ENCODE measurements at regions not wholly inside any gene's neighbourhood (a gene's known extent, or its start where the extent isn't known, plus 50 kb on each side); places are given as distances from the start of the nearest gene placed in this dataset.

DNA sequence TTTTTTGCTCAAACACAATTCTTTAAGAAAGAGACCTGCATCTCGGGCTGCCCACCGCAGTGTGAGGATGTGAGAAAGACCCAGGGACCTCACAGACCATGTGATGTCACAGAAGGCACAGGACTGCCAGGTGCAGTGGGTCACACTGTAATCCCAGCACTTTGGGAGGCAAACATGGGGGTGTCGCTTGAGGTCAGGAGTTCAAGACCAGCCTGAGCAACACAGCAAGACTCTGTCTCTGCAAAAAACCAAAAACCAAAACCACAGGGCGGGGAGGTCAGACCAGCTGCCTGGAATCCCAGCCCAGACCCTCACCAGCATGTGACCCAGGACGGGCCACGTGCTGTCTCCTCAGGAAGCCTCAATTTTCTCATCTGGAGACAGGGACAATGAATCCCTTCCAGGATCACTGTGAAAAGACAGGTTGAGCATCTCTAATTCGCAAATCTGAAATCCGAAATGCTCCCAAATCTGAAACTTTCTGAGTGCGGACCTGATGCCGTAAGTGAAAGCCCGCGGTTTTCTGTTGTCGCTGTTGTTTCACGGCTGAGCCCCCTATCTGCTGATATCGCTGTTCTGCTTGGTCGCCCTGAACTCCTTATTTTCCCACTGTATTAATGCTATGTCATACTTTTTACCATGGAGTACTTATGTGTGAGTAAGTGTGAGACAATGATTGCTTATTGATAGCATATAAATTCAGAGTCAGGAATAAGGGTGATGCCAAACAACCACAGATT, 159.5 kb upstream of the PTPN1 start:
- TF ChIP-seq, protein P1, sequence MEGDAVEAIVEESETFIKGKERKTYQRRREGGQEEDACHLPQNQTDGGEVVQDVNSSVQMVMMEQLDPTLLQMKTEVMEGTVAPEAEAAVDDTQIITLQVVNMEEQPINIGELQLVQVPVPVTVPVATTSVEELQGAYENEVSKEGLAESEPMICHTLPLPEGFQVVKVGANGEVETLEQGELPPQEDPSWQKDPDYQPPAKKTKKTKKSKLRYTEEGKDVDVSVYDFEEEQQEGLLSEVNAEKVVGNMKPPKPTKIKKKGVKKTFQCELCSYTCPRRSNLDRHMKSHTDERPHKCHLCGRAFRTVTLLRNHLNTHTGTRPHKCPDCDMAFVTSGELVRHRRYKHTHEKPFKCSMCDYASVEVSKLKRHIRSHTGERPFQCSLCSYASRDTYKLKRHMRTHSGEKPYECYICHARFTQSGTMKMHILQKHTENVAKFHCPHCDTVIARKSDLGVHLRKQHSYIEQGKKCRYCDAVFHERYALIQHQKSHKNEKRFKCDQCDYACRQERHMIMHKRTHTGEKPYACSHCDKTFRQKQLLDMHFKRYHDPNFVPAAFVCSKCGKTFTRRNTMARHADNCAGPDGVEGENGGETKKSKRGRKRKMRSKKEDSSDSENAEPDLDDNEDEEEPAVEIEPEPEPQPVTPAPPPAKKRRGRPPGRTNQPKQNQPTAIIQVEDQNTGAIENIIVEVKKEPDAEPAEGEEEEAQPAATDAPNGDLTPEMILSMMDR (IDR thresholded peaks at IDR 0.05; ENCODE audit: low read length), result no peak
- no peak for TF ChIP-seq EZH2 (IDR thresholded peaks at IDR 0.05; ENCODE audit: borderline replicate concordance, low read length)
